ENCODE measurements at regions not wholly inside any gene's neighbourhood (a gene's known extent, or its start where the extent isn't known, plus 50 kb on each side); places are given as distances from the start of the nearest gene placed in this dataset.

DNA sequence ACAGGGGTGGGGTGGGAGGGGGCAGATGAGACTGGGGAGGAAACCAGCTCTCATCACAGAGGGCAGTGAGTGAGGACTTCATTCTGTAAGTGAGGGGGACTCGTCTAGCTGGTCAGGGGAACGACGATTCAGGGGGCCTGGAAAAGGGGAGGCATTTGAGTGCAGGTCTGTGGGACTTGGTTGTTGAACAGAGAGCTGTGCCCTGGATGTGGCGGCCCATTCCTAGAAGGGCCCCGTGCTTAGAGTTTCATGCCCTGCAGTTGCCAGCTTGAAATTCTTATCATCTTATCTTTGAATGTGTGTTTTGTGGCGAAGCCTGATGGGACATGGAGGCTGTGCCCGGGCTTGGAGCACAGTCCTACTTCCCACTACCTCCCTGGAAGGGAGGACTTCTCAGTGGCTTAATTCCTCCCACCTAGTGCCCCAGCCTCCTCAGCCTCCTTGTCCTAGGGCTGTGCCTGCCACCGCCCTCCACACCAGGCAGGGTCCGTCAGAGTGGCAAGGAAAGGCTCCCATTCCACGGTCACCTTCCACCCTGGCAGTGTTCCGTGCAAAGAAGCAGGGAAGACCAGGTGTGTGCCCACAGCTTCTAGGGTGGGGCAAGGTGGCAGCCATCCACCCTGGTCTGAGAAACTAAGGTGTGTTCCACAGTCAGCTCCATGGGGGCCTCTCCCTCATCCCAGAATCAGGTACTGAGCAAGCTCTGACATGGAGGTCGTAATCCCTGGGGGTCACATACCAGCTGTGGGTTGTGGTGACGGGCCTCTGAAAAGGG, 59.7 kb upstream of the LMO1 start:
- TF ChIP-seq, protein P1, sequence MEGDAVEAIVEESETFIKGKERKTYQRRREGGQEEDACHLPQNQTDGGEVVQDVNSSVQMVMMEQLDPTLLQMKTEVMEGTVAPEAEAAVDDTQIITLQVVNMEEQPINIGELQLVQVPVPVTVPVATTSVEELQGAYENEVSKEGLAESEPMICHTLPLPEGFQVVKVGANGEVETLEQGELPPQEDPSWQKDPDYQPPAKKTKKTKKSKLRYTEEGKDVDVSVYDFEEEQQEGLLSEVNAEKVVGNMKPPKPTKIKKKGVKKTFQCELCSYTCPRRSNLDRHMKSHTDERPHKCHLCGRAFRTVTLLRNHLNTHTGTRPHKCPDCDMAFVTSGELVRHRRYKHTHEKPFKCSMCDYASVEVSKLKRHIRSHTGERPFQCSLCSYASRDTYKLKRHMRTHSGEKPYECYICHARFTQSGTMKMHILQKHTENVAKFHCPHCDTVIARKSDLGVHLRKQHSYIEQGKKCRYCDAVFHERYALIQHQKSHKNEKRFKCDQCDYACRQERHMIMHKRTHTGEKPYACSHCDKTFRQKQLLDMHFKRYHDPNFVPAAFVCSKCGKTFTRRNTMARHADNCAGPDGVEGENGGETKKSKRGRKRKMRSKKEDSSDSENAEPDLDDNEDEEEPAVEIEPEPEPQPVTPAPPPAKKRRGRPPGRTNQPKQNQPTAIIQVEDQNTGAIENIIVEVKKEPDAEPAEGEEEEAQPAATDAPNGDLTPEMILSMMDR (conservative IDR thresholded peaks at IDR 0.05 in 1 of 2, IDR thresholded peaks at IDR 0.05 in 1 of 2; ENCODE audit: extremely low read depth in 1 of 2, insufficient read depth in 1 of 2, low read depth in 1 of 2, low read length in 2 of 2) = no peak
- TF ChIP-seq EZH2 (IDR thresholded peaks at IDR 0.05; ENCODE audit: borderline replicate concordance, low read length) = no peak

Measured in mammary epithelial cell (primary cell).